Activated CD4-positive, alpha-beta T cell treated with anti-CD3 and anti-CD28 coated beads, Interleukin-2, amount 50 U/mL, for 24 hours (primary cell): ENCODE measurements at regions not wholly inside any gene's neighbourhood (a gene's known extent, or its start where the extent isn't known, plus 50 kb on each side); places are given as distances from the start of the nearest gene placed in this dataset.
"Not testable (repeated sequence)": the region's sequence is repeated elsewhere in the genome, so short reads cannot be mapped to it uniquely, and the experiment has no call there.

ENCODE experiments used
- DNase-seq, 2 donors: peaks; one replicate each; pipeline ENCODE4 v3.0.0-alpha.2; 2020; ENCODE audit warnings: low read depth in 1 of 2, low spot score in 1 of 2

GRCh38 chr20:5660756-5661155 is 50.0 kb upstream of the GPCPD1 start:
- not testable (repeated sequence) for DNase-seq
